Neuron (in vitro differentiated cells): ENCODE measurements at regions not wholly inside any gene's neighbourhood (a gene's known extent, or its start where the extent isn't known, plus 50 kb on each side); places are given as distances from the start of the nearest gene placed in this dataset.

Experiments
- H2AFZ ChIP-seq: one replicate; pipeline ENCODE4 v1.6.1; 2013; ENCODE audit warnings: low read depth, mild to moderate bottlenecking, inconsistent platforms, low read length, moderate library complexity
- H3K27me3 ChIP-seq: one replicate; pipeline ENCODE4 v1.6.1; 2013; ENCODE audit warnings: low read length; ENCODE audit not compliant: insufficient read depth
- H3K36me3 ChIP-seq: one replicate; pipeline ENCODE4 v1.6.1; 2013; ENCODE audit warnings: low read length; ENCODE audit not compliant: insufficient read depth
- H3K4me1 ChIP-seq: one replicate; pipeline ENCODE4 v1.6.1; 2013; ENCODE audit warnings: low read length; ENCODE audit not compliant: insufficient read depth
- H3K4me3 ChIP-seq: 2 replicates; pipeline ENCODE4 v1.5.1; 2013; ENCODE audit warnings: mild to moderate bottlenecking, low read length, moderate library complexity
- H3K9me3 ChIP-seq: one replicate; pipeline ENCODE4 v1.6.1; 2013; ENCODE audit warnings: low read length

DNA sequence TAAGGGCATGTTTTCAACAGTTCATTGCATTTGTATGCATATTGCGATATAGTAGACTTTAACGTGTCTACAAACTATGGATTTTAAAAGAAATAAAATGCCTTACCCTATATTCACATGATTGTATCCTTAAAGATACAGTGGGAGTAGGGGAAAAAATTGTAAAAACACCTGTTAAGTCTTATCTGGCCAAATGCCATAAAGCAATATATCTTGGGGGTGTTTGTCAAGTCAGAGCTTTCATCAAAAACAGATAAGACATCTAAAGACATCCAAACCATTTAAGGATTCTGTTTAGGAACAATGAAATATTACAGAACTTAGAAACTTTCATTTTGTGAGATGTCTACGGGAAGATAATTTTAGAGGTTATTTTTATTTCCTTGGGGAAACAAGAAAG is 152.3 kb downstream of the AASDH start:
- no peak overlapping the region for H2AFZ ChIP-seq
- no peak overlapping the region for H3K4me3 ChIP-seq
- no peaks in the 10 kb centered on the region for H3K36me3 ChIP-seq
- H3K4me1 ChIP-seq = no peaks in the 10 kb centered on the region
- H3K9me3 ChIP-seq = peaks cover 5% of the 10 kb centered on the region
- no peaks in the 10 kb centered on the region for H3K27me3 ChIP-seq

DNA sequence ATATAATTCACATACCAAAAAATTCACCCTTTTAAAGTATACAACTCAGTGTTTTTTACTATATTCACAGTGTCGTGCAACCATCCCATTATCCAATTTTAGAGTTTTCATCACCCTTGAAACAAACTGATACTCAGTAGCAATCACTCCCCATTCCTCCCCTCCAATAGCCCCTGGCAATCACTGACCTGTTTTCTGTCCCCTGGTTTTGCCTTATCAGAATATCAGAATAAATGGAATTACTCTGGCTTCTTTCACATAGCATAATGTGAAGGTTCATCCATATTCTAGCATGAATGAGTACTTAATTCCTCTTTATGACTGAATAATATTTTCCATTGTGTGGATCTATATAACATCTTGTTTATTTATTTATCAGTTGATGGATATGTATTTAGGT is 153.2 kb downstream of the AASDH start:
- Histone ChIP-seq H3K4me3 (no peak overlapping the region), H3K4me1 (no peaks in the 10 kb centered on the region), H3K27me3 (no peaks in the 10 kb centered on the region), H2AFZ (no peak overlapping the region), H3K9me3 (peaks cover 5% of the 10 kb centered on the region), H3K36me3 (no peaks in the 10 kb centered on the region)

DNA sequence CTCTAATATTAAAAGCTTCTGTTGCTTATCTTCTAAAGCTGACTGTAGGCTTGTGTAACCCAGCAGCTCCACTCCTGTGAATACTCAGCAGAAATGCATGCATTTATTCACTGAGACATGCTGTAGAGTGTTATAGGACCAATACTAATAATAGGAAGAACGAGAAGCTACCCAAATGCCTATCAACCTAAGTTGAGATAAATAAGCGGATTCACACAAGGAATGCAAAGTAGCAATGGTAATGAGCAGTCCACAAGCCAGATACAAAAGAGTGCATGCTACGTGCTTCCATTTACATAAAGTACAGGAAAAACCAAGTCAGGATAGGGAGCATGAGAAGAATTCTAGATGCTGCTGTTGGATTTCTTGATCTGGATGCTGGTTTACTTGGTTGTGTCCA is 155.9 kb downstream of the AASDH start:
- Histone ChIP-seq H3K4me1 (no peaks in the 10 kb centered on the region), H3K27me3 (no peaks in the 10 kb centered on the region), H2AFZ (no peak overlapping the region), H3K9me3 (peaks cover 5% of the 10 kb centered on the region), H3K36me3 (peaks cover 4% of the 10 kb centered on the region), H3K4me3 (no peak overlapping the region)

DNA sequence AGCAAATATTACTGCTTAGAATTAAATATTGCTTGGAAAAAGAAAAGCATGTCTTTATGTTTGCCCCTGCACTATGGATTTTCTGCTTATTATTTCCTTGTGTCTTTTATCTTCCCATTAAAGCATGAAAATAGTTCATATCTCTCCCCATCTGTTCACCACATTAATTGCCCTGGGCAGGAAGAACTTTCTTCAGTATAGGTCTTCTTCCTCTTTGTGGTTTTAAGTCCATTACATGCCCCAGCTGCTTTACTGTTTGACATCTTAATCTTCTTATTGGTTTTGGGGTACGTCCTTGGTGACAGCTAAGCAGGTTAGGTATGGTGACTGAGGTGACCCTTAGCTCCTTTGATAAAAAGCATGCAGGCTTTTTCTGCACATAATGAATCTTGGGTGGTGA is 157.3 kb downstream of the AASDH start:
- H3K4me3 ChIP-seq = no peak overlapping the region

DNA sequence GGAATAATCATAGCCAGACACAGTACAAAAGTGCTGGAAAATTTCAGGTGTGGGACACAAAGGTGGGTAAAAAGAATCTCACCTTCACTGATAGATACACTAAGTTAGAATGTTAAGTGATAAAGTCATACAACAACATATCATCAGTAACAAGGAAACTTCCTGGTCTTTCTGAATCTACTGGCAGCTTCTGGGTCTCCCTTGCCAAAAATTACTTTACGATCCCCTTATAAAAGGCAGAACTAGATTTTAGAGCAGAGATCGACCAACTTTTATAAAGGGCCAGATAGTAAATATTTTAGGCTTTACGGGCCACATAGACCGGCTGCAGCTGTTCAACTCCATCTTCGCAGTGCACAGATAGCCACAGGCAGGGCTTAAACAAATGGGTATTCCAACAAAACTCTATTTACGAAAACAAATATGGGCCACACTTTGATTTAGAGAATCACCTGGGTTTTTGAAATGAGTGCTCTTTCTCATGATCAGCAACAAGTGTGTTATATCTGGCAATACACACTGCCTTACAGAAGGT is 159.9 kb downstream of the AASDH start:
- H3K4me1 ChIP-seq = no peaks in the 10 kb centered on the region
- H3K9me3 ChIP-seq = peaks cover 5% of the 10 kb centered on the region
- H3K36me3 ChIP-seq = peaks cover 9% of the 10 kb centered on the region
- H3K27me3 ChIP-seq = no peaks in the 10 kb centered on the region
- no peak overlapping the region for H2AFZ ChIP-seq
- H3K4me3 ChIP-seq = no peak overlapping the region

More for the DNA sequence above, 157.3 kb downstream of the AASDH start:
- H3K36me3 ChIP-seq = peaks cover 4% of the 10 kb centered on the region
- H3K27me3 ChIP-seq = no peaks in the 10 kb centered on the region
- peaks cover 5% of the 10 kb centered on the region for H3K9me3 ChIP-seq
- no peak overlapping the region for H2AFZ ChIP-seq
- no peaks in the 10 kb centered on the region for H3K4me1 ChIP-seq

DNA sequence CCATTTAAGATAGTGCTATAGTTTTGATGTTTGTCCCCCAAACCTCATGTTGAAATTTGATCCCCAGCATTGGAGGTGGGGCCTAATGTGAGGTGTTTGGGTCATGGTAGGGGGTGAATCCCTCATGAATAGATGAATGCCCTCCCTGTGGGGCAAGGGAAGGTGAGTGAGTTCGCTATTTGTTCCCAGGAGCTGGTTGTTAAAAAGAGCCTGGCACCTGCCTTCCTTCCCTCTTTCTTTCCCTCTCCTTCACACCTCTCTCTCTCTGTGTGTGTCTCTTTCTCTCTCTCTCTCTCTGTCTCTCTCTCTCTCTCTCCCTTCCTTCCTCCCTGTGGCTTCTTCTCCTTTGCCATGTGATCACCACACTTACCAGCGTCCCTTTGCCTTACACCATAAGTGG is 160.7 kb downstream of the AASDH start:
- Histone ChIP-seq H3K27me3 (no peaks in the 10 kb centered on the region), H3K4me1 (no peaks in the 10 kb centered on the region)

DNA sequence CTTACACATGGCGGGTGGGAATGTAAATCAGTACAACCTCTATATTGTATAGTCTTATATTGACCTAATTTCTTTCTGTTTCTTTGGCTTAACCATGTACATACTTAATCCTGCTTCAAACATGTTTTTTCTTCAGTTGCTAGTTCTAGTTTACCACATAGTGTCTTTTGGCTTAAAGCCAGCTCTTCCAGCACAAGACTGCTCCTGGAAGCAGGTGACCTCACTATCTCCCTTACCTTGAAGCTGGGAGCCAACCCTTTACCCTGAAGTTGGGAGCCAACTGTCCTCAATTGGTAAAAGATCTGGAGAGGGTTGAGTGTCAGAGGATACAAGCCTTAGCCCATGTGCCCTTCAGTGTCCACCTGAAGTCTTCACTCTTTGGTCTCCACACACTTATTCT is 162.7 kb downstream of the AASDH start:
- no peaks in the 10 kb centered on the region for H3K27me3 ChIP-seq
- H3K9me3 ChIP-seq = no peaks in the 10 kb centered on the region
- no peak overlapping the region for H2AFZ ChIP-seq
- no peak overlapping the region for H3K4me3 ChIP-seq
- no peaks in the 10 kb centered on the region for H3K4me1 ChIP-seq
- H3K36me3 ChIP-seq = peaks cover 16% of the 10 kb centered on the region

More for the DNA sequence above, 160.7 kb downstream of the AASDH start:
- peaks cover 12% of the 10 kb centered on the region for H3K36me3 ChIP-seq
- no peak overlapping the region for H3K4me3 ChIP-seq
- H2AFZ ChIP-seq = no peak overlapping the region
- H3K9me3 ChIP-seq = no peaks in the 10 kb centered on the region

DNA sequence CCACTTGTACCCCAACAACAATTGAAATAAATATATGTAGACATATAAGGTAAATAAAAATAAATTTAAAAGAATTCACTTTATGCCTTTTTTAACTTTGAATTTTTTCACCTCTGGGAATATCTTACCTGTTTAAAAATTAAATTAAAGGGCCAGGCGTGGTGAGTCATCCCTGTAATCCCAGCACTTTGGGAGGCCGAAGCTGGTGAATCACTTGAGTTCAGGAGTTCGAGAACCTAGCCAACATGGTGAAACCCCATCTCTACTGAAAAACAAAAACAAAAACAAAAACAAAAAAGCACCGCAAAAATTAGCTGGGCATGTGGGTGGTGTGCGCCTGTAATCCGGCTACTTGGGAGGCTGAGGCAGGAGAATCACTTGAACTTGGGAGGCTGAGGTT is 164.8 kb downstream of the AASDH start:
- Histone ChIP-seq H3K4me3 (no peak overlapping the region), H3K27me3 (no peaks in the 10 kb centered on the region), H2AFZ (no peak overlapping the region), H3K36me3 (peaks cover 19% of the 10 kb centered on the region), H3K4me1 (no peaks in the 10 kb centered on the region), H3K9me3 (no peaks in the 10 kb centered on the region)

DNA sequence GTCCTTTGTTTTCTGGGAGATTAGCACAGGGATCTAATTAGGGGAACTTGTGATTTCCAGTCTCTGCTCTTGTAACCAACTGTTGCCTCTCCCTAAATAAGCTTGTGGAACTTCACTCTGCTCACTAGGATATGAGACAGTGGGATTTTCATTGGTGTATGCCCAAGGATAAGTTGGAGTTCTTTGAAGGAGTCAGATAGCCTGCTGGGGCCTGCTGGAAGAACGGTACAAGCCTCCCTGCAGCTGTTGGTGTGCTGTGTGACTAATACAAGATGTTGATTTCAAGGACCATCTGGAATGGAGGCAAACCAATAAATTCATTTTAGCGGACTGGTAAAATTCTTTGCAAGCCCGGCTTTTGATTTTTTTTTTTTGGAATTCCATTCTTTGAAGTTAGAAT is 167.0 kb downstream of the AASDH start:
- Histone ChIP-seq H3K9me3 (peaks cover 2% of the 10 kb centered on the region), H3K36me3 (peaks cover 18% of the 10 kb centered on the region), H3K4me1 (peaks cover 4% of the 10 kb centered on the region), H3K4me3 (no peak overlapping the region), H3K27me3 (no peaks in the 10 kb centered on the region), H2AFZ (no peak overlapping the region)

DNA sequence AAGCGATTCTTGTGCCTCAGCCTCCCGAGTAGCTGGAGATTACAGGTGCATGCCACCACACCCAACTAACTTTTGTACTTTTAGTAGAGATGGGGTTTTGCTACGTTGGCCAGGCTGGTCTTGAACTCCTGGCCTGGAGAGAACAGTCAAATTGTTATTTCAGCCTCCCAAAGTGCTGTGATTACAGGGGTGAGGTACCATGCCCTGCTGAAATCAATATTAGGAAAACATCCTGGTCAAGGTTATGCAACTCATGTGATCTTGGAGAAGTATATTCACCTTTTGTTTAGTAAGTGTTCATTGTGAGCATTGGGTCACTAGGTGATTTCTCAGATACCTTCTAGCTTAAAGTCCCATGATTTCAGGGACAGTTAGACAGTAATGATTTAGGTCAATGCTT is 167.8 kb downstream of the AASDH start:
- Histone ChIP-seq H2AFZ (no peak overlapping the region), H3K27me3 (no peaks in the 10 kb centered on the region), H3K4me3 (no peak overlapping the region), H3K36me3 (peaks cover 13% of the 10 kb centered on the region), H3K9me3 (peaks cover 2% of the 10 kb centered on the region), H3K4me1 (peaks cover 4% of the 10 kb centered on the region)

DNA sequence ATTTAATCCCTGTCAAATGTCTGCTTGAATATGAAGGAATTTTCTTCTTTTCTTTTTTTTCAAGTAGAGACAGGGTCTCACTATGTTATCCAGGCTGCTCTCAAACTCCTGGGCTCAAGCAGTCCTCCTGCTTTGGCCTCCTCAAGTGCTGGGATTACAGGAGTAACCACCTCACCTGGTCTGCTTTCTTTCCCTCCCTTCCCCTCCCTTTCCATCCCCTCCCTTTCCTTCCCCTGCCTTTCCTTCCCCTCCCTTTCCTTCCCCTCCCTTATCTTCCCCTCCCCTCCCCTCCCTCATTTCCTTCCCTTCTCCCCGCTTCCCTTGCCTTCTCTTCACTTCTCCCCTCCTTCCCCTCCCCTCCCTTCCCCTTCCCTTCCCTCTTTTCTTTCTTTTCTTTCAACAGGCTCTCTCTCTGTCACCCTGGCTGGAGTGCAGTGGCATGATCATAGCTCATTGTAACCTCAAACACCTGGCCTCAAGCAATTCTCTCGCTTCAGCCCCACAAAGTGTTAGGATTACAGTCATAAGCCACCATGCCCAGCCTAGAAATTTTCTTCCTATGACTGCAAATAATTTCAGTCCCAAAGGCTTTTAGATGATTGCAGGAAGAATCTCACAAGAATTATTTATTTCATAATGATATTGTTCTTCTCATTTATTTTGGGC is 168.9 kb downstream of the AASDH start:
- H3K4me3 ChIP-seq = no peak overlapping the region
- H3K9me3 ChIP-seq = peaks cover 2% of the 10 kb centered on the region
- no peaks in the 10 kb centered on the region for H3K27me3 ChIP-seq
- H3K36me3 ChIP-seq = peaks cover 15% of the 10 kb centered on the region
- peaks cover 4% of the 10 kb centered on the region for H3K4me1 ChIP-seq
- H2AFZ ChIP-seq = no peak overlapping the region

DNA sequence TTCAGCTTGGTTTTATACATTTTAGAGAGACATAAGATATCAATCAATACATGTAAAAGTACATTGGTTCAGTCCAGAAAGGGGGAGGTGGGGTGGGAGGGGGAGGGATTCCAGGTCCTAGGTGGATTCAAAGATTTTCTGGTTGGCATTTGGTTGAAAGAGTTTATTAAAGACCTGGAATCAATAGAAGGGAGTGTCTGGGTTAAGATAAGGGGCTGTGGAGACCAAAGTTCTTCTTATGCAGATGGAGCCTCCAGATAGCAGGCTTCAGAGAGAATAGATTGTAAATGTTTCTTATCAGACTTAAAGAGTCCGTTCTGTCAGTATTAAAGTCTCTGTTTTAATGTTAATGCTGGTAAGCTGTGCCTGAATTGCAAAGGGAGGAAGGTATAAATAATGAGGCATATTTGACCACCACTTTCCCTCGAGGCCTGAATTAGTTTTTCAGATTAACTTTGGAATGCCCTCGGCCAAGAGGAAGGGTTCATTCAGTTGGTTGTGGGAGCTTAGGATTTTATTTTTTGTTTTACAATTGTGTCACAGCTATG is 169.9 kb downstream of the AASDH start:
- Histone ChIP-seq H3K36me3 (peaks cover 15% of the 10 kb centered on the region), H3K9me3 (peaks cover 2% of the 10 kb centered on the region), H3K4me3 (no peak overlapping the region), H2AFZ (no peak overlapping the region), H3K4me1 (peaks cover 4% of the 10 kb centered on the region), H3K27me3 (no peaks in the 10 kb centered on the region)

DNA sequence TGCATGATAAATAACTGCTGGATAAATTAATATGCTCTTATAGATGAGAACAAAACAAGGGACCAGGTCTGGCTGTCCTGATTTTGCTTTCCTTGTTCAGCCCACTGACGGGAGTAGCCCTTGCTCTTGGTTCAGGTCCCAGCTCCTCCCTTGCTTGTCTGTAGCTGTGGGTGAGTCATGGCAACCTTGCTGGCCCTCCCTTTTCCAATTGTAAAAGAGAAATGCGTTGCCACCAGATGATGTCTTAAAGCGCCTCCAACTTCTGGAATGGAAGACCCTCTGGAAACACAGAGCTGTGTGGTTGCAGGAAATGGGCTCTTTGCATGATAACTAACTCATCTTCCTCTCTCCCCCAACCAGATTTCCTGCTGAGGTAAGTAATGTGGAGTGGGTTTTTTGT is 171.4 kb downstream of the AASDH start:
- Histone ChIP-seq H3K27me3 (no peaks in the 10 kb centered on the region), H3K36me3 (peaks cover 11% of the 10 kb centered on the region), H3K4me1 (peaks cover 4% of the 10 kb centered on the region), H2AFZ (no peak overlapping the region), H3K9me3 (peaks cover 7% of the 10 kb centered on the region), H3K4me3 (no peak overlapping the region)
